Hepatocyte (in vitro differentiated cells): ENCODE measurements at regions not wholly inside any gene's neighbourhood (a gene's known extent, or its start where the extent isn't known, plus 50 kb on each side); places are given as distances from the start of the nearest gene placed in this dataset.
"Not testable (repeated sequence)": the region's sequence is repeated elsewhere in the genome, so short reads cannot be mapped to it uniquely, and the experiment has no call there.

Experiments
- DNase-seq: peaks from one replicate; pipeline ENCODE4 v3.0.0-alpha.2; 2016; ENCODE audit warnings: low spot score
- H2AFZ ChIP-seq: fragments of 200-600 bp; sonication (generic); 2 replicates; pipeline ENCODE4 v1.6.0; 2016; ENCODE audit warnings: antibody characterized with exemption, mild to moderate bottlenecking
- H3K27ac ChIP-seq: fragments of 200-600 bp; sonication (generic); 2 replicates; pipeline ENCODE4 v1.5.1; 2016; ENCODE audit warnings: mild to moderate bottlenecking
- H3K27me3 ChIP-seq: fragments of 200-600 bp; sonication (generic); 2 replicates; pipeline ENCODE4 v1.6.1; 2016
- H3K36me3 ChIP-seq: fragments of 200-600 bp; sonication (generic); replicated peaks from 2 replicates; pipeline ENCODE4 v1.5.1; 2016; ENCODE audit warnings: low read depth; ENCODE audit not compliant: insufficient read depth
- H3K4me1 ChIP-seq: fragments of 200-600 bp; sonication (generic); 2 replicates; pipeline ENCODE4 v1.5.1; 2016; ENCODE audit warnings: mild to moderate bottlenecking, moderate library complexity; ENCODE audit not compliant: insufficient read depth
- H3K4me2 ChIP-seq: fragments of 200-600 bp; sonication (generic); 2 replicates; pipeline ENCODE4 v1.6.0; 2016
- H3K4me3 ChIP-seq: fragments of 200-600 bp; sonication (generic); 2 replicates; pipeline ENCODE4 v1.5.1; 2016; ENCODE audit warnings: mild to moderate bottlenecking
- H3K79me2 ChIP-seq: fragments of 200-600 bp; sonication (generic); 2 replicates; pipeline ENCODE4 v1.6.0; 2017; ENCODE audit warnings: mild to moderate bottlenecking
- H3K9me2 ChIP-seq: fragments of 200-600 bp; sonication (generic); replicated peaks from 2 replicates; pipeline ENCODE4 v1.6.0; 2017; ENCODE audit warnings: mild to moderate bottlenecking; ENCODE audit not compliant: insufficient read depth
- H3K9me3 ChIP-seq: fragments of 200-600 bp; sonication (generic); 2 replicates; pipeline ENCODE4 v1.5.1; 2016; ENCODE audit warnings: low read depth, mild to moderate bottlenecking
- H4K20me1 ChIP-seq: fragments of 200-600 bp; sonication (generic); 2 replicates; pipeline ENCODE4 v1.6.0; 2016; ENCODE audit warnings: mild to moderate bottlenecking; ENCODE audit not compliant: insufficient read depth, poor library complexity, severe bottlenecking
- EZH2 ChIP-seq: fragments of 200-600 bp; sonication (generic); IDR thresholded peaks from 2 replicates; pipeline ENCODE4 v1.6.1; 2016; ENCODE audit warnings: antibody characterized with exemption, mild to moderate bottlenecking, borderline replicate concordance
- EZH2phosphoT487 ChIP-seq: fragments of 200-600 bp; sonication (generic); IDR thresholded peaks from one replicate; pipeline ENCODE4 v1.6.1; 2018; ENCODE audit warnings: antibody characterized with exemption, mild to moderate bottlenecking, low read depth, moderate library complexity; ENCODE audit not compliant: unreplicated experiment, severe bottlenecking
- WGBS: methylation state at CpG from one replicate; pipeline ENCODE4 v1.1.6; 2016; ENCODE audit warnings: low lambda C conversion rate; ENCODE audit errors: missing lambda C conversion rate; 5-methylcytosine and 5-hydroxymethylcytosine counted together
- TF ChIP-seq, protein P1 (sequence below): fragments of 200-600 bp; sonication (generic); IDR thresholded peaks from 2 replicates; pipeline ENCODE4 v1.5.1; 2016; ENCODE audit warnings: antibody characterized with exemption, mild to moderate bottlenecking; ENCODE audit not compliant: poor library complexity

DNA sequence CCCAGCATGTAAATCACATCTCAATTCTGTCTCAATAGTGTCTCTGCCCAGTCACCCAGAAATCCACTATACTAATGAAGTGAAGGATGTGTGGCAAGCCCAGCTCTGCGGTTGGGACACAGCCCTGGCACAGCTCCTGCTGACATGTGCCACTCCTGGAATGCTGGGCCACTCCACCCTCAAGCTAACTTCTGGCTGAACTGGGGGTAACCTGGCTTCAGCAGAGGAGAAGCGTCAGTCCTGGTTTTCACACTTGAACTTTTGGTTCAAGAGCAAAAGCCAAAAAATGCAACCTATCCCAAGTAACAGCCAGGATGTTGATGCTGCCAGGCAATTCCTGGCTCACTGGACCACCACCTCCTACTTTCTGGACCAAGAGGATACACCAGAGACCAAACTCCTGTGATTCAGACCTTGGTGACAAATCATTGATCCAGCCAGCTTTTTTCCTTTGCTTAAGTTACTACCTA, 86.4 kb downstream of the ARRDC3 start:
- H3K4me2 ChIP-seq, result no peak overlapping the region

DNA sequence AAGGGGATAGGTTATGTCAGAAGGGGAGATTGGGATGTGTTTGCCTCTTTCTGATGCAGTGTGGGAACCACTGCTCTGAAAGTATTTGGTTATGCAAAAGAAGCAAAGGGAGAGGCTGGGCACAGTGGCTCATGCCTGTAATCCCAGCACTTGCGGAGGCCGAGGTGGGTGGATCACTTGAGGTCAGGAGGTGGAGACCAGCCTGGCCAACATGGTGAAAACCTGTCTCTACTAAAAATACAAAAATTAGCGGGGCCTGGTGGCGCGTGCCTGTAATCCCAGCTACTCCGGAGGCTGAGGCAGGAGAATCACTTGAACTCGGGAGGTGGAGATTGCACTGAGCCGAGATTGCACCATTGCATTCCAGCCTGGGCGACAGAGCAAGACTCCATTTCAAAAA, 87.0 kb downstream of the ARRDC3 start:
- H3K4me3 ChIP-seq, DNase-seq, H3K4me2 ChIP-seq, H3K79me2 ChIP-seq, H3K4me1 ChIP-seq, H2AFZ ChIP-seq, H3K36me3 ChIP-seq, H3K9me2 ChIP-seq, H3K9me3 ChIP-seq, H4K20me1 ChIP-seq, H3K27ac ChIP-seq, H3K27me3 ChIP-seq: not testable (repeated sequence)
- WGBS, result 90% methylated on average over 9 of the region's 9 CpGs

More for the DNA sequence above, 86.4 kb downstream of the ARRDC3 start:
- Histone ChIP-seq H3K27ac (no peak overlapping the region), H2AFZ (no peak overlapping the region), H4K20me1 (no peaks in the 10 kb centered on the region), H3K79me2 (no peaks in the 10 kb centered on the region), H3K9me2 (no peaks in the 10 kb centered on the region), H3K4me1 (no peaks in the 10 kb centered on the region), H3K27me3 (no peaks in the 10 kb centered on the region), H3K9me3 (no peaks in the 10 kb centered on the region), H3K36me3 (no peaks in the 10 kb centered on the region), H3K4me3 (no peak overlapping the region)
- DNase-seq, result no peak
- TF ChIP-seq, protein P1, sequence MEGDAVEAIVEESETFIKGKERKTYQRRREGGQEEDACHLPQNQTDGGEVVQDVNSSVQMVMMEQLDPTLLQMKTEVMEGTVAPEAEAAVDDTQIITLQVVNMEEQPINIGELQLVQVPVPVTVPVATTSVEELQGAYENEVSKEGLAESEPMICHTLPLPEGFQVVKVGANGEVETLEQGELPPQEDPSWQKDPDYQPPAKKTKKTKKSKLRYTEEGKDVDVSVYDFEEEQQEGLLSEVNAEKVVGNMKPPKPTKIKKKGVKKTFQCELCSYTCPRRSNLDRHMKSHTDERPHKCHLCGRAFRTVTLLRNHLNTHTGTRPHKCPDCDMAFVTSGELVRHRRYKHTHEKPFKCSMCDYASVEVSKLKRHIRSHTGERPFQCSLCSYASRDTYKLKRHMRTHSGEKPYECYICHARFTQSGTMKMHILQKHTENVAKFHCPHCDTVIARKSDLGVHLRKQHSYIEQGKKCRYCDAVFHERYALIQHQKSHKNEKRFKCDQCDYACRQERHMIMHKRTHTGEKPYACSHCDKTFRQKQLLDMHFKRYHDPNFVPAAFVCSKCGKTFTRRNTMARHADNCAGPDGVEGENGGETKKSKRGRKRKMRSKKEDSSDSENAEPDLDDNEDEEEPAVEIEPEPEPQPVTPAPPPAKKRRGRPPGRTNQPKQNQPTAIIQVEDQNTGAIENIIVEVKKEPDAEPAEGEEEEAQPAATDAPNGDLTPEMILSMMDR, result no peak
- TF ChIP-seq EZH2phosphoT487, result no peak
- no peak for TF ChIP-seq EZH2
- 96% methylated on average over 2 of the region's 2 CpGs for WGBS

DNA sequence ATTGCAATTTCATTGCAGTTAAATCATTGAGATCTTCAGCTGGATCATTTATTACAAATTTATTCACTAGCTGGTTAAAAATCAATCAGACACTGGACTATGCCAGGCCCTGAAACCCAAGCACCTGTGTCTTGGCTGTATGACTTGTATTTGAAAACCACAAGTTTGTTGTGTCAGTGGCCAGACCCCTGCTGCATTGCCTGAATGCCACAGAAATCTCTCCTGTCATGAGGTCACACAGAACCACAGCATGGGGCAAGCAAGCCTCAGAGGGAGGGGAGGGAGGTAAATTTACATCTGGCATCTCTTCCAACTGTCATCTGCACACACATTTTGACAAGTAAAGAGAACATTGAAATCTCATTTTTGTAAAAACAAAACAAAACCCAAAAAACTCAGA, 90.0 kb downstream of the ARRDC3 start:
- H3K36me3 ChIP-seq, result no peaks in the 10 kb centered on the region
- no peak overlapping the region for H3K4me3 ChIP-seq
- H3K4me2 ChIP-seq, result no peak overlapping the region
- H3K4me1 ChIP-seq, result no peaks in the 10 kb centered on the region
- no peaks in the 10 kb centered on the region for H4K20me1 ChIP-seq
- no peak for DNase-seq
- no peak for TF ChIP-seq EZH2
- TF ChIP-seq, protein P1, result no peak
- TF ChIP-seq EZH2phosphoT487, result no peak
- H3K27ac ChIP-seq, result no peak overlapping the region
- H3K79me2 ChIP-seq, result no peaks in the 10 kb centered on the region
- H3K9me2 ChIP-seq, result no peaks in the 10 kb centered on the region
- no peak overlapping the region for H2AFZ ChIP-seq
- no peaks in the 10 kb centered on the region for H3K9me3 ChIP-seq
- H3K27me3 ChIP-seq, result no peaks in the 10 kb centered on the region

DNA sequence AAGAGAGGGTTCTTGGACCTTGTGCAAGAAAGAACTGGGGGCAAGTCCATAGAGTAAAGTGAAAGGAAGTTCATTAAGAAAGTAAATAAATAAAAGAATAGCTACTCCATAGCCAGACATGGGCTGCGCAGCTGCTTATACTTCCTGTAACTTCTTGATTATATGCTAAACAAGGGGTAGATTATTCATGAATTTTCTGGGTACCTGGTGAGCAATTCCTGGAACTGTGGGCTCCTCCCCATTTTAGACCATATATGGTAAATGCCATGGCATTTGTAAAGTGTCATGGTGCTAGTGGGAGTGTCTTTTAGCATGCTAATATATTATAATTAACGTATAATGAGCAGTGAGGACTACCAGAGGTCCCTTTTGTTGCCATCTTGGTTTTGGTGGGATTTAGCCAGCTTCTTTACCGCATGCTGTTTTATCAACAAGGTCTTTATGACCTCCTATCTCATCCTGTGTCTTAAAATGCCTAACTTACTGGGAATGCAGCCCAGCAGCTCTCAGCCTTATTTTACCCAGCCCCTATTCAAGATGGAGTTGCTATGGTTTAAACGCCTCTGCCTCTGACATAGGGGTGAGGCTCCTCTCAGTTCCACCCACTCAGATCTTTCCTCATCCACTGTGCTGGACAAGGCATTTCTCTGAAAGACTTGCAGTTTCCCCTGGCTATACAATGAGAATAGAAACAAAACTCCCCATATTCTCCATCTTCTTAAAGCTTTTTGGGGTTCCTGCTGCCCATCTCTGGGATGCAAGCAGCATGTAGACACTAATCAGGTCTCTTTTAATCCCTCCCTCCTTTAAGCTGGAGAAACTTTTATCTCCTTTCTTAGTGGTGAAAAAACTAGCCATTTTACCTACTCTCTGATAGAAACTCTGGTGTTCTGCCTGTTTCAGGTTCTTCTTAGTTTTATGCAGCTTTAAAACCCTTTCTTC, 91.2 kb downstream of the ARRDC3 start:
- WGBS, result 76% methylated on average over 4 of the region's 4 CpGs
- H2AFZ ChIP-seq, result no peak overlapping the region
- TF ChIP-seq, protein P1, result no peak
- TF ChIP-seq EZH2 (no peak), EZH2phosphoT487 (no peak)
- DNase-seq, result no peak
- no peaks in the 10 kb centered on the region for H3K9me2 ChIP-seq
- H3K4me3 ChIP-seq, result no peak overlapping the region
- no peaks in the 10 kb centered on the region for H3K27me3 ChIP-seq
- no peaks in the 10 kb centered on the region for H3K9me3 ChIP-seq
- no peaks in the 10 kb centered on the region for H4K20me1 ChIP-seq
- no peak overlapping the region for H3K4me2 ChIP-seq
- no peak overlapping the region for H3K27ac ChIP-seq
- no peaks in the 10 kb centered on the region for H3K4me1 ChIP-seq
- H3K79me2 ChIP-seq, result no peaks in the 10 kb centered on the region
- H3K36me3 ChIP-seq, result no peaks in the 10 kb centered on the region
